Lower leg skin (tissue), 4 donors: ENCODE measurements at regions not wholly inside any gene's neighbourhood (a gene's known extent, or its start where the extent isn't known, plus 50 kb on each side); places are given as distances from the start of the nearest gene placed in this dataset.

ENCODE experiments used
- DNase-seq, 2 donors: peaks; one replicate each; pipeline ENCODE4 v3.0.0-alpha.2; 2019; ENCODE audit warnings: low spot score in 2 of 2
- H3K4me3 ChIP-seq: fragments of 200-600 bp; sonication (generic); 2 replicates; pipeline ENCODE4 v1.5.1; 2017; ENCODE audit warnings: mild to moderate bottlenecking, low read depth; ENCODE audit not compliant: poor library complexity, severe bottlenecking
- CTCF ChIP-seq, 3 donors: fragments of 450-650 bp; IDR thresholded peaks; one replicate each; pipeline ENCODE4 v1.5.1; 2016; ENCODE audit warnings: antibody characterized with exemption in 3 of 3, mild to moderate bottlenecking in 3 of 3, moderate library complexity in 2 of 3
- POLR2A ChIP-seq, 2 donors: fragments of 450-650 bp; IDR thresholded peaks; one replicate each; pipeline ENCODE4 v1.6.1; 2016 to 2017; ENCODE audit warnings: antibody characterized with exemption in 2 of 2, mild to moderate bottlenecking in 1 of 2, moderate library complexity in 1 of 2
- WGBS, 2 donors: methylation state at CpG; one replicate each; pipeline ENCODE4 v1.1.5; 2018; 5-methylcytosine and 5-hydroxymethylcytosine counted together
- intact Hi-C: fragments of 100-400 bp; cut with DNase I; formaldehyde crosslinking; loops from one replicate; pipeline ENCODE4 v1.15.0; 2023; ENCODE audit warnings: low total_unique reads

DNA sequence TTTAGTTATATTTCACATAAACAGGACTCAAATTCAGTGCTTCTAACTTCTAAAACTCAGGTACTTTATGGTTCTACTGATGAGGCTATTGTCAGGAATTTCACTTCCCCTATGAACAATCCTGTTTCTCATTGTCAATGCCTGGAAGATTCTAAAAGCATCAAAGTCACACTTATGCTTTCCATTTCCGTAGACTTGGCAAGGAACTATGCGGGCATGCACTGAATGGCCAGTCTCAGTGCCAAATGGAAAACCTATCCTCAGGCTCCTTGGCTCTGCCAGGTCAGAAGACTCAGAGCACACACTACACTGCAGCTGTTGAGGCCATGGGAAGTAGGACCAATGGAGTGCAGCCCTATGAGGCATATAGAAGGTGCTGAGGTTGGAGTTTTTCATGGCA, 97.0 kb upstream of the PTPN13 start:
- no peak overlapping the region for H3K4me3 ChIP-seq
- no peak for DNase-seq
- no peak for TF ChIP-seq POLR2A (IDR thresholded peaks at IDR 0.05)
- TF ChIP-seq CTCF (IDR thresholded peaks at IDR 0.05): no peak
- WGBS, 2 donors: 20 to 28% methylated on average over 2 of the region's 2 CpGs
- intact Hi-C loops: loop anchor here (5.0 kb wide), 1 partner anchor 395 kb away; the partner anchor contains the start of gene C4orf36

GRCh38 chr4:86497980-86498862, 95.9 kb upstream of the PTPN13 start:
- intact Hi-C loops: loop anchor here (5.0 kb wide), 1 partner anchor 394 kb away; the partner anchor contains the start of gene C4orf36
- TF ChIP-seq POLR2A (IDR thresholded peaks at IDR 0.05) (no peak), CTCF (IDR thresholded peaks at IDR 0.05) (no peak)
- peak; percentile 47 to 84 for DNase-seq
- no peak overlapping the region for H3K4me3 ChIP-seq
- 21 to 22% methylated on average over 5 of the region's 5 CpGs for WGBS, 2 donors

DNA sequence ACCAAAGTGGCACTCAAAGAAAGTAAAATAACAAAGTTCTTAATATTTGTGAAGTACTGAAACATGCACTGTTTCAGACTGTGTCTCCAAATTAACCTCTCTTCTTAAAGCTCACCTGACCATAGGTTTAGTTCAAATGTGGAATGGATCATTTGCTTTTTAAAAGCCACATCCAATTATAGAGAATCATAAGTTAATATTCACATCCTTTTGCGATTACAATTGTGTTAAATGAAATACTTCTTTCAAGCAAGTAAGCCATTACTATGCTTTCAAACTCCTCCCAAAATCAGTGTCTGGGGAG, 95.3 kb upstream of the PTPN13 start:
- TF ChIP-seq POLR2A (IDR thresholded peaks at IDR 0.05) (no peak), CTCF (IDR thresholded peaks at IDR 0.05) (no peak)
- no peak overlapping the region for H3K4me3 ChIP-seq
- 35 to 37% methylated on average over 1 of the region's 1 CpG for WGBS, 2 donors
- DNase-seq: no peak
- intact Hi-C loops: loop anchor here (5.0 kb wide), 1 partner anchor 393 kb away; the partner anchor contains the start of gene C4orf36

- no peak for DNase-seq
- no peak overlapping the region for H3K4me3 ChIP-seq
- TF ChIP-seq CTCF (IDR thresholded peaks at IDR 0.05): no peak
- intact Hi-C loops: no loop called here
These were observed 93.6 kb upstream of the PTPN13 start for GRCh38 chr4:86500527-86500926.

- H3K4me3 ChIP-seq: no peak overlapping the region
- TF ChIP-seq POLR2A (IDR thresholded peaks at IDR 0.05): no peak
- TF ChIP-seq CTCF (IDR thresholded peaks at IDR 0.05): no peak
- intact Hi-C loops: no loop called here
- no peak for DNase-seq
- 82 to 84% methylated on average over 2 of the region's 2 CpGs for WGBS, 2 donors
These were observed 92.0 kb upstream of the PTPN13 start for GRCh38 chr4:86502081-86502480.

DNA sequence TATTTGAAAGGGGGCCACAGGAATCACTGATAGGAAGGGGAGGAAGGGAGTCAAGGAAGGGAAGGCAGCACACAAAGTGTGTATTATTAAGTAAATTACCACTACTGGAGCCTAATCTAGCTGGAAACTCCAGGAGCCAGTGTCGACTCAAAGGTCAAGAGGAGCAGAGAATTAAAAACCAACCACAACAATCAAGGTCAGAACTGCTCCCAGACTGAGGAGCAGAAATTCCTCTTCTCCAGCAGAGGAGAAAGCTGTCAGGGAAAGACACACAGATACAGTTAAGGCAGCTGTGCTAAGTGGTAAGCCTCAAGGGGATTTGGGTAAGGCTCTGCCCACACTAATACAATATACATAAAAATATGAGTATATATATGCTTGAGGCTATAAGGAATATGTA, 87.5 kb upstream of the PTPN13 start:
- no peak for TF ChIP-seq POLR2A (IDR thresholded peaks at IDR 0.05)
- no peak for TF ChIP-seq CTCF (IDR thresholded peaks at IDR 0.05)
- DNase-seq: no peak
- 50 to 67% methylated on average over 1 of the region's 1 CpG for WGBS, 2 donors
- H3K4me3 ChIP-seq: no peak overlapping the region
- intact Hi-C loops: no loop called here
